H9 (cell line): ENCODE measurements at regions not wholly inside any gene's neighbourhood (a gene's known extent, or its start where the extent isn't known, plus 50 kb on each side); places are given as distances from the start of the nearest gene placed in this dataset.

Experiments used
- DNase-seq: peaks from one replicate; pipeline ENCODE4 v3.0.0-alpha.2; 2017
- H2AFZ ChIP-seq: one replicate; pipeline ENCODE4 v1.6.1; 2013; ENCODE audit warnings: mild to moderate bottlenecking, low read length, control low read depth, moderate library complexity
- H2AK5ac ChIP-seq: 2 replicates; pipeline ENCODE4 v1.6.1; 2013; ENCODE audit warnings: low read length, control low read depth, mixed read lengths; ENCODE audit not compliant: insufficient read length
- H2BK120ac ChIP-seq: one replicate; pipeline ENCODE4 v1.6.1; 2013; ENCODE audit warnings: low read depth, mild to moderate bottlenecking, low read length, control low read depth, inconsistent platforms; ENCODE audit not compliant: poor library complexity, severe bottlenecking
- H2BK12ac ChIP-seq: 2 replicates; pipeline ENCODE4 v1.6.1; 2013; ENCODE audit warnings: low read length, control low read depth, mixed read lengths, low read depth; ENCODE audit not compliant: insufficient read length
- H2BK15ac ChIP-seq: 2 replicates; pipeline ENCODE4 v1.6.1; 2013; ENCODE audit warnings: low read depth, low read length, control low read depth
- H2BK20ac ChIP-seq: one replicate; pipeline ENCODE4 v1.6.1; 2013; ENCODE audit warnings: low read depth, mild to moderate bottlenecking, low read length, control low read depth, inconsistent platforms; ENCODE audit not compliant: poor library complexity, severe bottlenecking
- H2BK5ac ChIP-seq: 2 replicates; pipeline ENCODE4 v1.6.1; 2013; ENCODE audit warnings: low read length, control low read depth, mixed read lengths; ENCODE audit not compliant: insufficient read length
- H3K14ac ChIP-seq: 2 replicates; pipeline ENCODE4 v1.6.1; 2013; ENCODE audit warnings: low read length, control low read depth; ENCODE audit not compliant: insufficient read depth
- H3K18ac ChIP-seq: 2 replicates; pipeline ENCODE4 v1.6.1; 2013; ENCODE audit warnings: low read depth, mild to moderate bottlenecking, mixed read lengths, low read length, control low read depth; ENCODE audit not compliant: insufficient read length
- H3K23ac ChIP-seq: 2 replicates; pipeline ENCODE4 v1.6.1; 2013; ENCODE audit warnings: low read length, control low read depth, mixed read lengths, low read depth; ENCODE audit not compliant: insufficient read length
- H3K23me2 ChIP-seq: 2 replicates; pipeline ENCODE4 v1.6.1; 2013; ENCODE audit warnings: low read depth, mild to moderate bottlenecking, mixed read lengths, low read length, control low read depth; ENCODE audit not compliant: insufficient read length, poor library complexity, severe bottlenecking
- H3K27ac ChIP-seq: 2 replicates; pipeline ENCODE4 v1.5.1; 2013; ENCODE audit warnings: low read length, control low read depth, mixed read lengths, low read depth; ENCODE audit not compliant: insufficient read length
- H3K27me3 ChIP-seq: 2 replicates; pipeline ENCODE4 v1.6.1; 2013; ENCODE audit warnings: low read length, control low read depth, inconsistent platforms; ENCODE audit not compliant: insufficient read depth
- H3K4ac ChIP-seq: 2 replicates; pipeline ENCODE4 v1.6.1; 2013; ENCODE audit warnings: low read depth, mild to moderate bottlenecking, control low read depth, inconsistent platforms, low read length, moderate library complexity
- H3K4me1 ChIP-seq: 2 replicates; pipeline ENCODE4 v1.6.1; 2013; ENCODE audit warnings: low read length, control low read depth, inconsistent platforms; ENCODE audit not compliant: insufficient read depth
- H3K4me2 ChIP-seq: 2 replicates; pipeline ENCODE4 v1.6.1; 2013; ENCODE audit warnings: low read length, control low read depth, mixed read lengths; ENCODE audit not compliant: insufficient read length, insufficient read depth
- H3K56ac ChIP-seq: 2 replicates; pipeline ENCODE4 v1.6.1; 2013; ENCODE audit warnings: low read depth, mild to moderate bottlenecking, mixed read lengths, low read length, control low read depth; ENCODE audit not compliant: insufficient read length
- H3K79me1 ChIP-seq: 2 replicates; pipeline ENCODE4 v1.6.1; 2013; ENCODE audit warnings: low read depth, mild to moderate bottlenecking, moderate library complexity, low read length, control low read depth, inconsistent platforms; ENCODE audit not compliant: insufficient read depth, poor library complexity, severe bottlenecking
- H3K79me2 ChIP-seq: 2 replicates; pipeline ENCODE4 v1.6.1; 2013; ENCODE audit warnings: low read length, control low read depth, inconsistent platforms; ENCODE audit not compliant: insufficient read depth
- H3K9ac ChIP-seq: 2 replicates; pipeline ENCODE4 v1.6.1; 2013; ENCODE audit warnings: low read length, control low read depth, mixed read lengths; ENCODE audit not compliant: insufficient read length; ENCODE audit errors: extremely low read depth
- H3K9me3 ChIP-seq: one replicate; pipeline ENCODE4 v1.6.1; 2013; ENCODE audit warnings: low read depth, low read length, inconsistent platforms; ENCODE audit not compliant: control insufficient read depth
- H3T11ph ChIP-seq: one replicate; pipeline ENCODE4 v1.6.1; 2013; ENCODE audit warnings: mild to moderate bottlenecking, low read length, control low read depth, inconsistent platforms
- H4K20me1 ChIP-seq: one replicate; pipeline ENCODE4 v1.6.1; 2013; ENCODE audit not compliant: control insufficient read depth, insufficient read length, insufficient read depth
- H4K5ac ChIP-seq: 2 replicates; pipeline ENCODE4 v1.6.1; 2013; ENCODE audit warnings: low read depth, mild to moderate bottlenecking, mixed read lengths, low read length, control low read depth; ENCODE audit not compliant: insufficient read length
- H4K8ac ChIP-seq: replicated peaks from 2 replicates; pipeline ENCODE4 v1.6.1; 2013; ENCODE audit warnings: low read length, control low read depth, mixed read lengths, low read depth; ENCODE audit not compliant: insufficient read length
- H4K91ac ChIP-seq: 2 replicates; pipeline ENCODE4 v1.6.1; 2013; ENCODE audit warnings: low read depth, mild to moderate bottlenecking, moderate library complexity, mixed read lengths, low read length, control low read depth; ENCODE audit not compliant: insufficient read length
- H3K27ac Mint-ChIP-seq, 3 experiments: 2 replicates in 2 of 3; 3 replicates in 1 of 3; pipeline ENCODE4 v1.8.0; 2020 to 2021; ENCODE audit warnings: mixed read lengths in 3 of 3, mild to moderate bottlenecking in 1 of 3, moderate library complexity in 1 of 3
- H3K27me3 Mint-ChIP-seq: 2 replicates; pipeline ENCODE4 v1.8.0; 2021; ENCODE audit warnings: low read depth, mild to moderate bottlenecking, moderate library complexity, mixed read lengths
- H3K36me3 Mint-ChIP-seq, 3 experiments: 2 replicates in 2 of 3; 3 replicates in 1 of 3; pipeline ENCODE4 v1.8.0; 2020 to 2021; ENCODE audit warnings: low read depth in 3 of 3, mixed read lengths in 3 of 3; ENCODE audit not compliant: insufficient read depth in 1 of 3
- H3K4me1 Mint-ChIP-seq, 2 experiments: 2 replicates each; pipeline ENCODE4 v1.8.0; 2020; ENCODE audit warnings: mixed read lengths in 2 of 2
- H3K4me3 Mint-ChIP-seq, 2 experiments: 2 replicates in 1 of 2; 3 replicates in 1 of 2; pipeline ENCODE4 v1.8.0; 2020 to 2021; ENCODE audit warnings: mild to moderate bottlenecking in 2 of 2, mixed read lengths in 2 of 2, moderate library complexity in 1 of 2
- H3K9me3 Mint-ChIP-seq, 2 experiments: 2 replicates in 1 of 2; 3 replicates in 1 of 2; pipeline ENCODE4 v1.8.0; 2020; ENCODE audit warnings: mild to moderate bottlenecking in 2 of 2, mixed read lengths in 2 of 2, moderate library complexity in 1 of 2
- CTCF ChIP-seq: fragments of 200-600 bp; sonication (generic); conservative IDR thresholded peaks from 3 replicates; pipeline ENCODE4 v1.8.0; 2021; ENCODE audit warnings: antibody characterized with exemption, mild to moderate bottlenecking
- WGBS: extraction: QIAGEN DNeasy Blood & Tissue Kit; methylation state at CpG from one replicate; pipeline ENCODE4 v1.1.7; 2013; ENCODE audit warnings: missing lambda C conversion rate, low lambda C conversion rate, mixed read lengths; ENCODE audit not compliant: insufficient read length; ENCODE audit errors: extremely low coverage; 5-methylcytosine and 5-hydroxymethylcytosine counted together

DNA sequence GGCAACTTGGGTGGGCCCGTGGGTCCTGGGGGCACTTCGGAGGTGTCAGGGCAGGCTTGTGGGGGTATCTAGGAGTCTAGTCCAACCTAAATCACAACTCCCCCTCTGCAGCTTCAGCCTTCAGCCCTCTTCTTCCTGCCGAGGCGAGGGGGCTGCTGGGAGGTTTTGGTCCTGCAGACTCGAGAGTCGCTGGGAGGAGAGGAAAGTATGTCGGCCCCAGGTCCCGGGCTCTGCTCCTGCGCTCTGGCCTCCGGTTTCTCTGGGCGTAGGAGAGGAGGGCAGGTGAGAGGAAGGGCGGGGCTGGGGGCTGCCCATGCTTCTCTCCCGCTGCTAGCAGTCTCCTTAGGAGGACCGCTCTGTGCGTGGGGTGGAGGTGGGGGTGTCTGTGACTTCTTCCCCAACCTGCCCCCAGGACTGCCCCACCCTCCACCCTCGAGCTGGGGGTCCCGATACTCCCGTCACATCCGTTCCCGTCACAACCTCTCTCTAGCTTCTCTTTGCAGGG lies 139.8 kb upstream of the COL5A1 start:
- DNase-seq = no peak
- H3K27ac Mint-ChIP-seq = no peak overlapping the region; a peak in 1 of 7 replicates
- peaks cover 0 to 7% (median 0%) of the 10 kb centered on the region in 3 experiments; a peak in 1 of 7 replicates for H3K36me3 Mint-ChIP-seq
- Histone ChIP-seq H2BK120ac (no peak overlapping the region), H3K18ac (no peak overlapping the region), H3K27ac (no peak overlapping the region), H3K56ac (no peak overlapping the region), H3K9me3 (no peaks in the 10 kb centered on the region), H3K14ac (no peak overlapping the region), H3K4ac (no peak overlapping the region), H2AK5ac (no peak overlapping the region), H2AFZ (no peak overlapping the region), H3K79me2 (no peaks in the 10 kb centered on the region), H3K23ac (no peak overlapping the region), H4K5ac (no peak overlapping the region), H3K79me1 (no peaks in the 10 kb centered on the region), H2BK20ac (no peak overlapping the region), H4K20me1 (no peaks in the 10 kb centered on the region), H3K27me3 (peaks cover 2% of the 10 kb centered on the region; the same call in 1 of the 2 replicates), H2BK15ac (no peak overlapping the region), H3T11ph (no peak overlapping the region), H3K9ac (no peak overlapping the region), H4K91ac (no peak overlapping the region), H2BK5ac (no peak overlapping the region), H4K8ac (no peak overlapping the region), H3K23me2 (peaks cover 2% of the 10 kb centered on the region), H3K4me1 (no peaks in the 10 kb centered on the region), H3K4me2 (no peak overlapping the region), H2BK12ac (no peak overlapping the region)
- H3K4me1 Mint-ChIP-seq = no peaks in the 10 kb centered on the region
- H3K27me3 Mint-ChIP-seq = no peaks in the 10 kb centered on the region; the same call in 1 of the 2 replicates
- no peak for TF ChIP-seq CTCF
- H3K9me3 Mint-ChIP-seq = peaks cover 6 to 13% of the 10 kb centered on the region in 2 experiments; a peak in 3 of 5 replicates
- no peak overlapping the region for H3K4me3 Mint-ChIP-seq
- WGBS = no CpG with 5 or more reads among the region's 20 CpGs
